ENCODE measurements at regions not wholly inside any gene's neighbourhood (a gene's known extent, or its start where the extent isn't known, plus 50 kb on each side); places are given as distances from the start of the nearest gene placed in this dataset.

GRCh38 chr4:136078976-136079375 is 1453.3 kb downstream of the PCDH18 start:
- no peak for TF ChIP-seq POLR2A (IDR thresholded peaks at IDR 0.05)
- TF ChIP-seq EP300 (IDR thresholded peaks at IDR 0.05) = no peak
- TF ChIP-seq, protein P1, sequence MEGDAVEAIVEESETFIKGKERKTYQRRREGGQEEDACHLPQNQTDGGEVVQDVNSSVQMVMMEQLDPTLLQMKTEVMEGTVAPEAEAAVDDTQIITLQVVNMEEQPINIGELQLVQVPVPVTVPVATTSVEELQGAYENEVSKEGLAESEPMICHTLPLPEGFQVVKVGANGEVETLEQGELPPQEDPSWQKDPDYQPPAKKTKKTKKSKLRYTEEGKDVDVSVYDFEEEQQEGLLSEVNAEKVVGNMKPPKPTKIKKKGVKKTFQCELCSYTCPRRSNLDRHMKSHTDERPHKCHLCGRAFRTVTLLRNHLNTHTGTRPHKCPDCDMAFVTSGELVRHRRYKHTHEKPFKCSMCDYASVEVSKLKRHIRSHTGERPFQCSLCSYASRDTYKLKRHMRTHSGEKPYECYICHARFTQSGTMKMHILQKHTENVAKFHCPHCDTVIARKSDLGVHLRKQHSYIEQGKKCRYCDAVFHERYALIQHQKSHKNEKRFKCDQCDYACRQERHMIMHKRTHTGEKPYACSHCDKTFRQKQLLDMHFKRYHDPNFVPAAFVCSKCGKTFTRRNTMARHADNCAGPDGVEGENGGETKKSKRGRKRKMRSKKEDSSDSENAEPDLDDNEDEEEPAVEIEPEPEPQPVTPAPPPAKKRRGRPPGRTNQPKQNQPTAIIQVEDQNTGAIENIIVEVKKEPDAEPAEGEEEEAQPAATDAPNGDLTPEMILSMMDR (IDR thresholded peaks at IDR 0.05) = no peak
